GM23338 (cell line): ENCODE measurements at regions not wholly inside any gene's neighbourhood (a gene's known extent, or its start where the extent isn't known, plus 50 kb on each side); places are given as distances from the start of the nearest gene placed in this dataset.

Experiments
- ATAC-seq: fragments of 200-7000 bp; cut with Tn5 transposase; 3 replicates; pipeline ENCODE4 v1.9.1; 2020
- DNase-seq: peaks from one replicate; pipeline ENCODE4 v3.0.0-alpha.2; 2015; ENCODE audit warnings: low spot score
- H2AFZ ChIP-seq: fragments of 200-600 bp; sonication (generic); 2 replicates; pipeline ENCODE4 v1.8.0; 2016; ENCODE audit warnings: antibody characterized with exemption, mild to moderate bottlenecking, moderate library complexity
- H3F3A ChIP-seq: fragments of 200-600 bp; sonication (generic); replicated peaks from 2 replicates; pipeline ENCODE4 v1.8.0; 2017; ENCODE audit warnings: antibody characterized with exemption, mixed run types, low read depth
- H3K27ac ChIP-seq: fragments of 200-600 bp; sonication (generic); 2 replicates; pipeline ENCODE4 v1.6.1; 2016; ENCODE audit warnings: low read depth
- H3K27me3 ChIP-seq: fragments of 200-600 bp; sonication (generic); 2 replicates; pipeline ENCODE4 v1.8.0; 2016; ENCODE audit warnings: mild to moderate bottlenecking, mixed run types, moderate library complexity; ENCODE audit not compliant: insufficient read depth
- H3K36me3 ChIP-seq: fragments of 200-600 bp; sonication (generic); 2 replicates; pipeline ENCODE4 v1.8.0; 2016; ENCODE audit warnings: mild to moderate bottlenecking; ENCODE audit not compliant: insufficient read depth
- H3K4me1 ChIP-seq: fragments of 200-600 bp; sonication (generic); 2 replicates; pipeline ENCODE4 v1.8.0; 2016; ENCODE audit warnings: mild to moderate bottlenecking, moderate library complexity; ENCODE audit not compliant: insufficient read depth
- H3K4me2 ChIP-seq: fragments of 200-600 bp; sonication (generic); 2 replicates; pipeline ENCODE4 v1.7.1; 2017; ENCODE audit warnings: mixed run types
- H3K4me3 ChIP-seq: fragments of 200-600 bp; sonication (generic); 2 replicates; pipeline ENCODE4 v1.6.1; 2016; ENCODE audit warnings: mixed run types
- H3K79me2 ChIP-seq: fragments of 200-600 bp; sonication (generic); replicated peaks from 2 replicates; pipeline ENCODE4 v1.8.0; 2017; ENCODE audit warnings: mild to moderate bottlenecking; ENCODE audit not compliant: insufficient read depth
- H3K9me2 ChIP-seq: fragments of 200-600 bp; sonication (generic); 2 replicates; pipeline ENCODE4 v1.8.0; 2017; ENCODE audit not compliant: insufficient read depth
- H4K20me1 ChIP-seq: fragments of 200-600 bp; sonication (generic); replicated peaks from 2 replicates; pipeline ENCODE4 v1.8.0; 2017; ENCODE audit warnings: mild to moderate bottlenecking; ENCODE audit not compliant: insufficient read depth
- H3K27ac Mint-ChIP-seq: 2 replicates; pipeline ENCODE4 v1.8.0; 2020; ENCODE audit warnings: inconsistent platforms, mild to moderate bottlenecking, moderate library complexity, mixed read lengths
- H3K27me3 Mint-ChIP-seq: 3 replicates; pipeline ENCODE4 v1.8.0; 2022; ENCODE audit warnings: low read depth, mild to moderate bottlenecking, moderate library complexity, mixed read lengths, inconsistent platforms; ENCODE audit not compliant: insufficient read depth, poor library complexity
- H3K36me3 Mint-ChIP-seq: 3 replicates; pipeline ENCODE4 v1.8.0; 2021; ENCODE audit warnings: low read depth, mild to moderate bottlenecking, inconsistent platforms, moderate library complexity, mixed read lengths
- H3K4me1 Mint-ChIP-seq: 3 replicates; pipeline ENCODE4 v1.8.0; 2020; ENCODE audit warnings: mild to moderate bottlenecking, inconsistent platforms, mixed read lengths
- H3K4me3 Mint-ChIP-seq: 3 replicates; pipeline ENCODE4 v1.8.0; 2021; ENCODE audit warnings: moderate library complexity, mild to moderate bottlenecking, inconsistent platforms, mixed read lengths
- H3K9me3 Mint-ChIP-seq: 3 replicates; pipeline ENCODE4 v1.8.0; 2020; ENCODE audit warnings: moderate library complexity, mild to moderate bottlenecking, inconsistent platforms, mixed read lengths
- ETS1 ChIP-seq: IDR thresholded peaks from 2 replicates; pipeline ENCODE4 v1.6.1; 2016; ENCODE audit warnings: antibody characterized with exemption
- EZH2phosphoT487 ChIP-seq: fragments of 200-600 bp; sonication (generic); IDR thresholded peaks from one replicate; pipeline ENCODE4 v1.8.1; 2018; ENCODE audit warnings: antibody characterized with exemption; ENCODE audit not compliant: unreplicated experiment
- JUNB ChIP-seq: IDR thresholded peaks from one replicate; pipeline ENCODE4 v1.6.1; 2016; ENCODE audit warnings: antibody characterized with exemption; ENCODE audit not compliant: unreplicated experiment
- NANOG ChIP-seq: IDR thresholded peaks from 2 replicates; pipeline ENCODE4 v1.6.1; 2016; ENCODE audit warnings: antibody characterized with exemption, borderline replicate concordance
- POLR2AphosphoS5 ChIP-seq: IDR thresholded peaks from 2 replicates; pipeline ENCODE4 v1.6.1; 2016; ENCODE audit warnings: antibody characterized with exemption, low read depth
- REST ChIP-seq: IDR thresholded peaks from one replicate; pipeline ENCODE4 v1.6.1; 2018; ENCODE audit warnings: antibody characterized with exemption; ENCODE audit not compliant: unreplicated experiment
- ZNF462 ChIP-seq: fragments of 250-450 bp; sonication (Bioruptor Pico); IDR thresholded peaks from 2 replicates; pipeline ENCODE4 v1.5.0; 2020; ENCODE audit warnings: mild to moderate bottlenecking, moderate library complexity

- H3K27me3 Mint-ChIP-seq = no peaks in the 10 kb centered on the region
- H3K4me3 Mint-ChIP-seq = no peak overlapping the region
- Histone ChIP-seq H3K4me2 (no peak overlapping the region), H3K79me2 (no peaks in the 10 kb centered on the region), H3K4me3 (no peak overlapping the region), H3K27ac (no peak overlapping the region), H4K20me1 (no peaks in the 10 kb centered on the region), H2AFZ (peak overlapping the region; percentile 43; the same call in 1 of the 2 replicates), H3F3A (no peaks in the 10 kb centered on the region), H3K27me3 (no peaks in the 10 kb centered on the region), H3K4me1 (no peaks in the 10 kb centered on the region), H3K9me2 (no peaks in the 10 kb centered on the region; the same call in 1 of the 2 replicates), H3K36me3 (no peaks in the 10 kb centered on the region)
- ATAC-seq (no peak), DNase-seq (no peak)
- no peaks in the 10 kb centered on the region for H3K9me3 Mint-ChIP-seq
- no peaks in the 10 kb centered on the region for H3K36me3 Mint-ChIP-seq
- H3K4me1 Mint-ChIP-seq = no peaks in the 10 kb centered on the region
- H3K27ac Mint-ChIP-seq = no peak overlapping the region
- TF ChIP-seq REST = no peak
- no peak for TF ChIP-seq ZNF462 (CRISPR knock-in tag)
- TF ChIP-seq POLR2AphosphoS5 = no peak
- TF ChIP-seq EZH2phosphoT487 = no peak
- no peak for TF ChIP-seq JUNB
- TF ChIP-seq ETS1 = no peak
- no peak for TF ChIP-seq NANOG
Measured at GRCh38 chr9:106383072-106383471, 479.9 kb upstream of the ZNF462 start.
